Stimulated activated CD8-positive, alpha-beta memory T cell treated with anti-CD3 and anti-CD28 coated beads, Interleukin-15, amount 100 ng/mL, for 48 hours (primary cell): ENCODE measurements at regions not wholly inside any gene's neighbourhood (a gene's known extent, or its start where the extent isn't known, plus 50 kb on each side); places are given as distances from the start of the nearest gene placed in this dataset.
"Not testable (repeated sequence)": the region's sequence is repeated elsewhere in the genome, so short reads cannot be mapped to it uniquely, and the experiment has no call there.

Source experiments
- DNase-seq, 2 donors: peaks; one replicate each; pipeline ENCODE4 v3.0.0-alpha.2; 2020; ENCODE audit warnings: low read depth in 2 of 2

DNA sequence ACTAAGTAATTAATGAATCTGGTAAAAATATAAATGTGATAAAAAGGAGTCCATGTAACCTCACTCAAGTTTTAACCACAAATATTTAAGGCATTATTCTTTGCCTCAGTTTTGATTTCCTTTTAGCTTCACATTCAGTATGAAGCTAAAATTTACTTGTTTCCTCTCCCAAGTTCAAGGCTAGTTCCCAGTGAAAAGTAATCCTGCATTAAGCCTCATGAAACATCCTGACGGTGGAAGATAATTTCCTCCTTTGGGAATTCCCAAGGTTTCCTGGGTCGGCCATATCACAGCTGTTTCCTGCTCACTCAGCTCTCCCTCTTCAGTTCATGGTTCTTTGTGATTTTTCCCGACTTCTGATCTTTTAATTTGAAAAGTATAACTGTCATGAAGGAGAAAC, 1256.8 kb upstream of the FLRT2 start:
- no peak for DNase-seq

DNA sequence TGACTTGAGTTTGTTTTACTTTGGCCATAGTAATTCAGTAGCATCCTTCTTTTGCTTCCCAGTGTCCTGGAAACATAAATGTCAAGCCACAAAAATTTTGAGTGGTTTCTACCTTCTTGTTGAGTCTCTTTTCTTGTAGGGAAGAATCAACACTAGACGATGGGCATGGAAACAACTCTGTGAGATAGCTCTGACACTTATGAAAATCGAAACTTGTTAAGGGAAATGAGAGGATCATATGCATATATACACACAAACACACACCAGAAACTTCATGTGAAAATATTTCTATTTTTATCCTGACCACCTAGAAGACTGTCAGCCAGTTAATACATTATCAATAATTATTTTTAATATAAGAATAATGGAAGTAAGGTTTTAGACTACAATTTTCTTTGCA, 1247.3 kb upstream of the FLRT2 start:
- DNase-seq, result no peak

DNA sequence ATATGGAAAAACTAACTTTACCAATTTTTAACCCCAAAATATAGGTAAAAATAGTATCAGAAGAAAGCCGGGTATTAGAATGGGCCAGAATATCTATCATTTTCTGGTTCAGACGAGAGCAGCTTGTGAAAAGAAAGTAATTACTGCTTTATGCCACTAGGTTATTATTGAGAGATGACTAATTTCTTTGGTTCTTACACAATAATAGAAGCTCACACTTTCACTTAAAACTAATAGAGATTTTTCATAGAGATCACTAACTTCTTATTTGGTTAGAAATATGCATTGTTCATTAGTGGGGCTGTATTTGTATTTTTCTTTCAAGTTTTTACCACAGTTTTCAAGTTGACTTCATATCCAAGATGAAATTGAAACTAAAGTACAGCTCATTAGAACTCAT, 1241.2 kb upstream of the FLRT2 start:
- no peak for DNase-seq

DNA sequence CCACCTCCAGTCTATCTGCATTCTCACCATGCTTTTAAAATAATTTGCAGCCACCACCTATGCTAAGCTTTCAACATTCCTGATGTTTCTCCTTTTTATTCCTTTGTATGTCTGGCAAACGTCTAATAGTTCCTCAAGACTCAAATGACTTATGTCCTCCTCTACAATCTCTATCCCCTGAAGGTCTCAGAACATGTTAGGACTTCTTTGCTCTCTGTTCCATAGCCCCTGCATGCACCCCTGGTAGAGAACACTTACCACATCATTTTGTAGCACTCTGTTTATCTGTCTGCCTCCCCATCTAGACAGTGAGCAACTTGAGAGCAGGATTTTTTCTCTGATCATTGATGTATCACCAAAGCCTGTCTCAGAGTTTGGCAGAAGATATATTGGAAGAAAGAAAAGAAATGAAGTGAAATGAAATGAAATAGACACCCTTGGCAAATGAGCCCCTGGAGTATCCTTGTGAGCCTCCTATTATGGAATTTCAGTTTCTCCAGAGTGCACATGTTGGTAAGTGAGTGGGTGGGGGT, 1231.2 kb upstream of the FLRT2 start:
- no peak for DNase-seq

DNA sequence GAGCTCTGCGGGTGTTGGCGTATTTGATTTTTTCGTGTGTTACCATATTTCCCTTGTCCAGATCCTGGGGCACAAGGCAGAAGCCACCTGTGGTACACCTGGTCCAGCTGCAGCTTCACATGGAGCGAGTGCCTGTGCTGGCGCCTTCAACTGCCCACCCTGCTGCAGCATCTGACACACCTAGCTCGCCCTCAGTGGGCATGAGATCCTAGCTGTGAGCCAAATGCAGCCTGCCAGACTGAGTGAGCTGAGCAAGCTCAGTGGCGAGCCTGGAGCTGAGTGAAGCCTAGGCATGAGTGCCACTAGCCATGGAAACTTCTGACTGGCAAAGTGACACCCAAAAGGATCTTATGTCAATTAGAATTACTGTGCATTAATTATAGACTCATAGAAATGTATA, 1226.8 kb upstream of the FLRT2 start:
- DNase-seq, result no peak

DNA sequence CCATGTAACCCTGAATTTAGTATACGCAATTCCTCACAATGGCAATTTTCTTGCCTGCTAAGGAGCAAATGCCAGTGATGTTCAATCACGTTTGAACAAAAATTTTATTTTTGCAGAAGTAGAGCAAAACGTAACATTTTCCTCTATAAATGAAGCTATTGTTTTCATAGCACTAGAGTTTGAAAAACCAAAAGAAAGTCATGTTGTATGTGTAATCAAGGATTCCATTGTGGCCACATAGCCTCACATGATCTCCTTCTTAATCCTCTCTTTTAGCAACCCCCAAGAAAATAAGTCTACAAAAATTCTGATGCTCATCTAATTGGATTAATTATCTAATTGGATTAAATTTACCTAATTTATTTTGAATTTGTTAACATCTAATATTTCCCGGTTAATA, 1217.4 kb upstream of the FLRT2 start:
- DNase-seq, result no peak

DNA sequence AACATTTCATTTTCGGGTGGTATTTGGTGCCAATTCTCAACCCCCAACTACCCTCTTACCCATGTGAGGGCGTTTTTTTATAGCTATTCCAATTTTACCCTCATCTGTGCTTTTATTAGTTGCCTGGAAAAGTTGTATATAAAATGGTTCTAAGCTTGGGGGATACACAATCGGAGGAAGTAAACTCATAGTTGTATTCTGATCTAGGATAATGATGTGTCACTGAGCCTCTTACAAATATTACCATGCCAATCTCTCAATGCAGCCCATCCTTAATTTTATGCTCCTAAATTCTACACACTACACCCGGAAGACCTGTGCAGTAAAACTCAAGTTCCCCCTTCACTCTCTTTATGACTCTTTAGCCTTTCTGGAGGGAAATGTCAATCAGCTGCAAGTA, 1206.5 kb upstream of the FLRT2 start:
- no peak for DNase-seq

DNA sequence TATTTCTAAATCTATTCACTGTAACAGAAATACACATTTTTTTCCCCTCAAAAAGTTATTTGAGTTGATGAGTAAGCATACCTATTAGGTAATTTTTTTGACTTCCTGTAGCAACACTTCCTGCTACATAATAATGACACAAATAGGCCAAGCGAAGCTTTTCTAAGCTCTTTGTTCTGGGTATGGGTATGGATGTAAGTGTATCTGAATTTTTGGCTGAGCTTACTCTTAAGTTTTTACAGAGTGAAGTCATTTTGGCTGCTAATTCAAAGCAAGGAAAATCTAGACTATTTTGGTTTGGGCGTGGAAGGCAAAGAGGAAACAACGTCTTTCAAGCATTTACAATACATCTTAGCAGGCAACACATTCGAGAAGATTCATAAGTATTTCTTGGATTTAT, 1206.0 kb upstream of the FLRT2 start:
- no peak for DNase-seq

DNA sequence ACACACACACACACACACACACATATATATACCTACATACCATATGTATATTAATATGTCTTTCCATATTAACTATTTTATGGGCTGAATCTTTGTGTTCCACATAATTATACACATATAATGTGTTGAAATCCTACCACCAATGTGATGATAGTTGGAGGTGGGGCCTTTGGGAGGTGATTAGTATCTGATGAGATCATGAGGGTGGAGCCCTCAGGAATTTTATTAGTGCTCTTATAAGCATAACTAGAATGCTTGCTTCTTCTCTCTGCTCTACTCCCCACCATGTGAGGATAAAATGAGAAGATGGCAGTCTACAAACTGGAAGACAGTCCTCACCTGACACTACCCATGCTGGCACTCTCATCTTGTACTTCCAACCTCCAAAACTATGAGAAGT, 1193.5 kb upstream of the FLRT2 start:
- DNase-seq, result no peak

DNA sequence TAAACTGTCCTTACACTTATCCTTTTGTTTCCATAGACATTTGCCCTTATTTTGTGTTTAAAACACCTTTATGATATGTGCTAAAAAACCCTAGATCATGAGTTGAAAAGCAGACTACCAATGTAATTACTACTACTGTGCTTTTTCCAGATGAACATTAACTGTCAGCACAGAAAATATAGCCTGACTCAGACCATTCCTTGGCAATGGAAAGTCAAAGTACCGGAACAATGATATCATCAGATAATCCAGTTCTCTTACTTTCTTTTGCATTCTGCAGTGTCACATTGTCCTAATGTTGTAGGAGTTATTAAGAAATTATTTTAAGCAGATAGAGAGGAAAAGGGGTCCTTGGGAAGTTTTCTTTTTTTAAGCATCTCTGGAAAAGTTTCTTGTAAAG, 1189.0 kb upstream of the FLRT2 start:
- no peak for DNase-seq

DNA sequence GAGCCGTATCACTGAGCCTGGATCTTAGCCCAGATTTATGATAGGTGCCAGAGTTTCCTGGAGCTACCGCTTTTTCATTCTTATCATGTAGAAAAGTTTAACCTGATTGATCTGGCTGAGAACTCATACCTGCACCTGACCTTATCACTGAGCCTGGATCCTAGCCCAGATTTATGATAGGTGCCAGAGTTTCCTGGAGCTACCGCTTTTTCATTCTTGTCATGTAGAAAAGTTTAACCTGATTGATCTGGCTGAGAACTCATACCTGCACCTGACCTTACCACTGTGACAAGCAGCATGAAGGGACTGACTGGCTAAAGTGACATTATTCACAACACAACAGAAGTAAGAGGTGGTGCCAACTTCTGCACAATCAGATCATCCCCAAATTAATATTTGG, 1188.1 kb upstream of the FLRT2 start:
- DNase-seq, result not testable (repeated sequence)

DNA sequence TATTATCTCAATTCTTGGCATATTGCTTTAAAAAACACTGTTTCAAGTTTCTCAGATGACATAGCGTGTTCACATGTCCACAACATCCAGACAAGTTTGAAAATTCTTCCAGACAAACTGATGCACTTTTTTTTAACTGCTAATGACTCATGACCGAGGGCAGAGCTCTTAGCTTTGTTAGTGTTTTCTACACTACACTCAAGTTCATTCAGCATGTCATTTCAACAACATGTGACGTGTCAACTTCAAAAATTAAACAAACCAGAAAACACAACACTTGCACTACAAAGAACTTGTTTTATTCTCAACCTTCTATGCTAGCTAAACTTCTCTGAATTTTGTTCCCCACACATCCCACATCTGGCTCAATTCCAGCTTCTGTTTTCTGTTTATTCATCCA, 1186.3 kb upstream of the FLRT2 start:
- DNase-seq, result no peak

DNA sequence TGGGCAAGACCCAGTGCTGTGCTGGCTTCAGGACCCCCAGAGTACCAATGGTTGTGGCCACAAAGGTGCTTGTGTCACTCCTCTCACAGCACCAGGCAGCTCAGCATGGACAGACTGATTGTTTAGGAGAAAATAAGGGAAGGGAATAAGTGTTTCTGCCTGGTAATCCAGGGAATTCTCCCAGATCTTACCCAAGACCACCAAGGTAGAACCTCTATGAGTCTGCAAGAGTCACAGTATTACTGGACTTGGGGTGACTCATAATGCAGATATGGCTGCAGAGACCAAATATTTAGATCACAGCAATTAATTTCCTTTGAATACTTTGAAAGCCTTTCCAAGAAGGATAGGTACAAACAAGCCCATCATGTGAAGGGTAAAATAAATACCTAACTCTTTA, 1178.3 kb upstream of the FLRT2 start:
- no peak for DNase-seq

DNA sequence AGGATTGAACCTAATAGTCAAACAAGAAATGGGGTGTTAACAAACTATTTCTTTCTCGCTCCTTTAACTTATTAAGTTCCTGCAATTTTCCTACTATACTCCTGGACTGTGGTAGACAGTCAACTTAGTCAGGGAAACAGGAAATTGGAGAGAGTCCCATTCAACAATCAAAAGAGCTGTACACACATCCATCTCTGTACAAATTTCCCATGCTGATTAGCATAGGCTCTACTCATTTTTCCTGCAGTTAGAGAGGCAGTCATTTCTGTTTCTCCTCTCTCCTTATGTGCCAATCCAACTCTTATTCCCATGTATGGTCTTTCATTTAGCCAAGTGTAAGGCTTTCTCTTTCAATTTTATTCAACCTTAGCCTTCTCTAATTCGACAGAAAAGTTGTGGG, 1168.5 kb upstream of the FLRT2 start:
- no peak for DNase-seq

DNA sequence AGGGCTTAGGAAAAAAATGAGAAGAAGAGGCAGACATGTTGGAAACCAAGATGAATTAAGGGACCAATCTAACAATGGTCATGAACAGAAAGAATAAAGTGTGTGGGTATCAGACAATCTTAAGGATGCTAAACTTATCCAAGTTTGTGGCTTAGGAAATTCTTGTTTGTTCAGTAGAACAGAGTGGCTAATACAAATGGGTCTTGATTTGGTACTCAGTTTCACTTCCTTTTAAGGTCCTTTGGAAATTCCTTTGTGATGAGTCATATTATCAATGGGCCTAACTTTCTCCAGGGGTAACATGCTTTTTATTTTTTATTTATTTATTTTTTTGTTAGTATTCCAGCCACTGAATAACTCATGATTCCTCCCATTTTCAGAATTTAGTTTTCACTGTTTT, 1154.7 kb upstream of the FLRT2 start:
- no peak for DNase-seq

DNA sequence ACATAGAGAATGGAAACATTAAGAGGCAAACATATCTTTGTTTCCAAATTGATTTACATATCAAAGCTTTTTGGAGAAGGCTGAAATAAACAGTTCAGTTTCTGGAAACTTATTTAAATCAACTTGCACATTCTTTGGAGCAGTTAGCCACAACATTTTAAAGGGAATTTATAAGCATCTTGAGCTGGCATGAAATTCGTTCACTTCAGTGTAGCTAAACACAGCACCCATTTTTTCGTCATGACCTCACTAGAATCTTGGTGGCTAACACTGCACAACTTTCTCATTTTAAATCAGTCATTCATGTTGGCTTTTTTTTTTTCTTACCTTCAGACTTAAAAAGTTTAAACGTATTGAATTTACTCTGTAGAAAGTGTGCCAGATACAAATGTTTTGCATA, 1139.9 kb upstream of the FLRT2 start:
- DNase-seq, result no peak

DNA sequence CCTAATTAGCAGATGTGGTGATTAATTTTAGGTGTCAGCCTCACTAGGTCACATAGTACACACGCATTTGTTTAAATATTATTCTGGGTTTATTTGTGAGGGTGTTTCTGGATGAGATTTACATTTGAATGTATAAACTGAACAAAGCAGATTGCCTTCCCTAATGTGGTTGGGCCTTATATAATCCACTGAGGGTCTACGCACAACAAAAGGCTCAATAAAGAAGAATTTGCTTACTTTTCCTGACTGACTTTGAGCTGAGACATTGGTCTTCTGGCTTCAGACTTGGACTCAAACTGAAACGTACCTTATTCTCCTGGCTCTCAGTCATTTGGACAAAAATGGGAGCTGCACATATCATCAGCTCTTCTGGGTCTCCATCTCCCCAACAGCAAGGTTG, 1132.3 kb upstream of the FLRT2 start:
- no peak for DNase-seq

DNA sequence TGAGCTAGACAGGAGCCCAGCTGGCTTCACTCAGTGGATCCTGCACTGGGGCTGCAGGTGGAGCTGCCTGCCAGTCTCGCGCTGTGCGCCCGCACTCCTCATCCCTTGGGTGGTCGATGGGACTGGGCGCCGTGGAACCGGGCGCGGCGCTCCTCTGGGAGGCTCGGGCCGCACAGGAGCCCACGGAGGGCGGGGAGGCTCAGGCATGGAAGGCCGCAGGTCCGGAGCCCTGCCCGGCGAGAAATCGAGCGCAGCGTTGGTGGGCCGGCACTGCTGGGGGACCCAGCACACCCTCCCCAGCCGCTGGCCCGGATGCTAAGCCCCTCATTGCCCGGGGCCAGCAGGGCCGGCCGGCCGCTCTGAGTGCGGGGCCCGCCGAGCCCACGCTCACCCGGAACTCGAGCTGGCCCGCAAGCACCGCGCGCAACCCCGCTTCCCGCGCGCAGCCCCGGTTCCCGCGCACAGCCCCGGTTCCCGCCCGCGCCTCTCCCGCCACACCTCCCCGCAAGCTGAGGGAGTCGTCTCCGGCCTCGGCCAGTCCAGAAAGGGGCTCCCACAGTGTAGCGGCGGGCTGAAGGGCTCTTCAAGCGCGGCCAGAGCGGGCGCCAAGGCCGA, 1130.5 kb upstream of the FLRT2 start:
- DNase-seq, result no peak

DNA sequence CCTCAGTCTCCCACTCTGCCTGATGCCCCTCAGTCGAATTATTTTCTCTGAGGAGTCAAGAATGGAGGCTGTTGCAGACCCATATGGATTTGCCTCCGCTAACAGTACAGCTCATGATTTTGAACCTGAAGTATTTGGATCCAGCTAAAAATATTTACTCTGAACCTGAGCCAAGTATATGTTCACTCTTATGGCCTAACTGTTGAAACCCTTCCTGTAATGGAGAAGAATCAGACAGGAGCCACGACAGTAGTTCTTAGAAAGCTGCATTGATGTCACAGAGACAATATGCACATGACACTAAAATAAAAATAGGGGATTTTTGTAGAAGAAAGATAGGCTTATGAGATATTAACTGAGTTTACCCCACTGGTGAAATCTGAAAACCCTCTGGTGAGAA, 1128.3 kb upstream of the FLRT2 start:
- no peak for DNase-seq

DNA sequence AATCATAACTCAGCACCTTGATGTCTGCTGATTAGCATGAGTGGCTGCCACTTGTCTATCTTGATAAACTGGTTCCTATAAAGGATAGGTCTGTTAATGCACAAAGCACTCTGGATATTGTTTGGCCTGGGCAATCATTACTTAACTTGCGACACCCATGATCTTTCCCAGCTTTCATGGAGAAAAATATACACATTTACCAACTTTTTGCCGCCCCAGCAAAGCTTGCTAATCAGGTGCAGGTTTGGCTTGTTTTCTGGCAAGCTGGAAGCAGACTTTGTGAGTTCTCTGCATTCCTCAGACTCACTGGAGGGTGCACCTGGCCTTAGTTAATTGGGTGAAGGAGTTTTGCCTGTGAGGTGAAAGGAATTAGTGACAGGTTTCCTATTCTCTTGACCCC, 1126.4 kb upstream of the FLRT2 start:
- no peak for DNase-seq

DNA sequence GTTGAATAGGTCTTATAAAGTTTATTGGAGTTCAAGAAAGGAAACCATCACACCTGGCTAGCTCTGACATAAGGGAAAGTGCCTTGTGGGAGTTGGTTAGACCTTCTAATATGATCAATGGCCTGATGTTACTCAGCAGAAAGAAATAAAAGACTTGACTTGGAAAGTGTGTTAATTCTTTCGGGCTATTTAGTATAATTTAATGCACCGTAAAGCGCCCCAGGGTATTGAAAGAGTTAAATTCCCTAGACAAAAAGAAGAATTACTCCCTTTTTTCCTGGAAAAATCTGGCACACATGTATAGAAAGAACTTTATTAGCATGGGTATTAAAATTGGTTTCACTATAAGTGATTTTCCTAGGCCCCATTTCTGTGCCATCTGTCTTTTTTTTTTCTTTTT, 1125.7 kb upstream of the FLRT2 start:
- DNase-seq, result no peak

DNA sequence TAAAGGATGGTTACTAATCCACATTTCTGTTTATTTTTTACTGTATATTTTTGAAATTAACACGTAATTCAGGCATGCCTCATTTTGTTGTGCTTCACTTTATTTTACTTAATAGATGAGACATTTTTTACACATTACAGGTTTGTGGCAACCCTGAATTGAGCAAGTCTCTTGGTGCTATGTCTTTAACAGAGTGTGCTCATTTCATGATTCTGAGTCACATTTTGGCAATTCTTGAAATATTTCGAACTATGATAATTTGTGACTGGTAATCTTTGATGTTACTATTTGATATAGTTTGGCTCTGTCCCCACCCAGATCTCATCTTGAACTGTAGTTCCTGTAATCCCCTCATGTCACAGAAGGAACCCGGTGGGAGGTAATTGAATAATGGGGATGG, 1120.5 kb upstream of the FLRT2 start:
- no peak for DNase-seq

DNA sequence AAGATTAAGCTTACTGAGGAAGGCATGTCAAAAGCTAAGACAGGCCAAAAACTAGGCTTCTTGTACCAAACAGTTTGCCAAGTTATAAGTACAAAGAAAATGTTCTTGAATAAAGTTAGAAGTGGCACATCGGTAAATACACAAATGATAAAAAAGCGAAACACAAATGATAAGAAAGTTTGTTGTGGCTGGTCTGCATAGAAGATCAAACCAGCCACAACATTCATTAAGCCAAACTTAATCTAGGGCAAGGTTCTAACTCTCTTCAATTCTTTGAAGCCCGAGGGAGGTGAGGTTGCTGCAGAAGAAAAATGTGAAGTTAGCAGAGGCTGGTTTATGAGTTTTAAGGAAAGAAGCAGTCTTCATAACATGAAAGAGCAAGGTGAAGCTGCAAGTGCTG, 1119.6 kb upstream of the FLRT2 start:
- no peak for DNase-seq

DNA sequence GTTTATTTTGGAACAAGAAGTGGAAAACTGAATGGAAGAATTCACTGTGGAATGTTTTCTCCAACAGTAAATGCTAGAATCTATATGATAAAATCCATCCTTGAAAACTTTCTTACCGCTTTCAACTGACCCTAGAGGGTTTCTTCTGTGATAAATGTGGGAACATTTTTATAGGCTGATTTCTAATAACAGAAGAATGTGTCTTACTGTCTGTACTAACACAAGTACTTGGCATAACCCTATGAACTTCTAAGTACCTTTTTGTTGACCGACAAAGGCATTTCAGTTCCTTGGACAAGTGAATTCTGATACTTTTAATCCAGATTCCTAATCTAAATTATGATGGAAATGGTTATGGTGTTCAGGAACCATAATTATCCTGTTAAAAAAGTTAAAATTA, 1109.7 kb upstream of the FLRT2 start:
- no peak for DNase-seq

DNA sequence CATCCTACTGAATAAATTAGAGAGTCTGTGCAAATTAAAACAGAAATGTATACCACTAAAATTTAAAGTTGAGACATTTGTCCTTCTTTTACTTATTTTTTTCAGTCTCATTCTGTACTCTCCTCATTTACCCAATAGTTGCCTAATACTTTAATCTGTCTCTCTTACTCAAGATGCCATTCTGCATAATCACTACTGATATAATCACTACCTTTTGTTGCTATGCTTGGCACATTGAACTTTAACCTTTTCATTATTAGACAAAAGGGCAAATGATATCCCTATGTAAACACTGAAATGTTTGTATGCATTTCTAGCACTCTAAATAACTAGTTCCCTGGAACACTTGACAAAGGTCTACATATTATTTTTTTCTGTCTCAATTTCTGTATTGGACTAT, 1108.3 kb upstream of the FLRT2 start:
- no peak for DNase-seq
